ENCODE measurements at regions not wholly inside any gene's neighbourhood (a gene's known extent, or its start where the extent isn't known, plus 50 kb on each side); places are given as distances from the start of the nearest gene placed in this dataset.

DNA sequence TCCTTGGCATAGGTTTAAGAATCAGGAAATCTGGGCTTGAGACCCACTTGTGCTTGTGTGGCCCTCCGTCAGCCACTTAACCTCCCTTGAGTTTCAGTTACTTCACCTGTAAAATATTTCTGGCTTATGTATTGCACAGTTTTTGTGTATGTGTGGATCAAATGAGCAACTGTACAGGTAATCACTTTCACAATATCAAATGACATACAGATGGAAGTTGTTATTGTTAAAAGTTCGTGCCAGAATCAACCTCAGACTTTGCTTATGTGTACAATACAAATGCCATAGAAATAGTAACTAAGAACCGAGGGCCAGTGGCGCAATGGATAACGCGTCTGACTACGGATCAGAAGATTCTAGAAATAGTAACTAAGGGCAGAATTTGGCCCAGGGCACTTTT, 65.6 kb upstream of the KIF13A start:
- H3K9me3 Mint-ChIP-seq (ENCODE audit: low read depth): no peaks in the 10 kb centered on the region
- no peak overlapping the region for H3K27ac Mint-ChIP-seq (ENCODE audit: unreplicated experiment)
- H3K4me3 Mint-ChIP-seq (ENCODE audit: unreplicated experiment): no peak overlapping the region
- H3K27me3 Mint-ChIP-seq (ENCODE audit: low read depth): no peaks in the 10 kb centered on the region
- peaks cover 4% of the 10 kb centered on the region for H3K4me1 Mint-ChIP-seq (ENCODE audit: low read depth)
- no peaks in the 10 kb centered on the region for H3K36me3 Mint-ChIP-seq (ENCODE audit: low read depth)
- no peak for DNase-seq (ENCODE audit: low spot score)
- TF ChIP-seq, protein P1, sequence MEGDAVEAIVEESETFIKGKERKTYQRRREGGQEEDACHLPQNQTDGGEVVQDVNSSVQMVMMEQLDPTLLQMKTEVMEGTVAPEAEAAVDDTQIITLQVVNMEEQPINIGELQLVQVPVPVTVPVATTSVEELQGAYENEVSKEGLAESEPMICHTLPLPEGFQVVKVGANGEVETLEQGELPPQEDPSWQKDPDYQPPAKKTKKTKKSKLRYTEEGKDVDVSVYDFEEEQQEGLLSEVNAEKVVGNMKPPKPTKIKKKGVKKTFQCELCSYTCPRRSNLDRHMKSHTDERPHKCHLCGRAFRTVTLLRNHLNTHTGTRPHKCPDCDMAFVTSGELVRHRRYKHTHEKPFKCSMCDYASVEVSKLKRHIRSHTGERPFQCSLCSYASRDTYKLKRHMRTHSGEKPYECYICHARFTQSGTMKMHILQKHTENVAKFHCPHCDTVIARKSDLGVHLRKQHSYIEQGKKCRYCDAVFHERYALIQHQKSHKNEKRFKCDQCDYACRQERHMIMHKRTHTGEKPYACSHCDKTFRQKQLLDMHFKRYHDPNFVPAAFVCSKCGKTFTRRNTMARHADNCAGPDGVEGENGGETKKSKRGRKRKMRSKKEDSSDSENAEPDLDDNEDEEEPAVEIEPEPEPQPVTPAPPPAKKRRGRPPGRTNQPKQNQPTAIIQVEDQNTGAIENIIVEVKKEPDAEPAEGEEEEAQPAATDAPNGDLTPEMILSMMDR (IDR thresholded peaks at IDR 0.05): no peak

DNA sequence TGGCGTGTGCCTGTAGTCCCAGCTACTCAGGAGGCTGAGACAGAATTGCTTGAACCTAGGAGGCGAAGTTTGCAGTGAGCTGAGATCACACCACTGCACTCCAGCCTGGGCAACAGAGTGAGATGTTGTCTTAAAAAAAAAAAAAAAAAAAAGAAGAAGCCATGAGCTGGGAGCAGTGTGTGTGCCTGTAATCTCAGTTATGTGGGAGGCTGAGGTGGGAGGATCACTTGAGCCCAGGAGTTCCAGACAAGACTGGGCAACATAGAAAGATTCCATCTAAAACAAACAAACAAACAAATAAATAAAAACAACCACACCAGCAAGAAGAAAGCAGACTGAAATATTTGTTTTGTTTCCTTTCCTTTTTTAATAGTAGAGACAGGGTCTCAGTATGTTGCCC, 62.2 kb upstream of the KIF13A start:
- H3K36me3 Mint-ChIP-seq (ENCODE audit: low read depth): no peaks in the 10 kb centered on the region
- no peak for DNase-seq (ENCODE audit: low spot score)
- H3K4me1 Mint-ChIP-seq (ENCODE audit: low read depth): peaks cover 24% of the 10 kb centered on the region
- no peaks in the 10 kb centered on the region for H3K9me3 Mint-ChIP-seq (ENCODE audit: low read depth)
- no peak overlapping the region for H3K27ac Mint-ChIP-seq (ENCODE audit: unreplicated experiment)
- TF ChIP-seq, protein P1 (IDR thresholded peaks at IDR 0.05): no peak
- H3K4me3 Mint-ChIP-seq (ENCODE audit: unreplicated experiment): no peak overlapping the region
- H3K27me3 Mint-ChIP-seq (ENCODE audit: low read depth): no peaks in the 10 kb centered on the region

DNA sequence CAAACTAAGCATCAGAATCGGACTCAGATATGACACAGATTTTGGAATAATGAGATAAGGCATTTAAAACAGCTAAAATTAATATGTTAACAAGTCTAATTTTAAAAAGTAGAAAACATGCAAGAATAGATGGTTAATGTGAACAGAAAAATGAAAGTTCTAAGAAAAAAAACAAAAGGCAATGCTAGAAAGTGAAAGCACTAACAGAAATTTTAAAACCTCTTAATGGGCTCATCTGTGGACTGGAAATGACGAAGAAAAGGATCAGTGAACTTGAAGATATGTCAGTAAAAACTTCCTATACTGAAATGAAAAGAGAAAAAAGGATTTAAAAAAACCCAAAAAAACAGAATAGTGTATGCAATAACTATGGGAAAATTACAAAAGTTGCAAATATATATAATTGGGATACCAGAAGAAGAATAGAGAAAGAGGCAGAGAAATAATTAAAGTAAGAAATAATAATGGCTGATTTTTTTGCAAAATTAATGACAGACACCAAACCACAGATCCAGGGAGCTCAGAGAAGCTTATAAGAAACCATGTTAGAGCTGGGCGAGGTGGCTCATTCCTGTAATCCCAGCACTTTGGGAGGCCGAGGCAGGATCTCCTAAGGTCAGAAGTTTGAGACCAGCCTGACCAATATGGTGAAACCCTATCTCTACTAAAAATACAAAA, 61.7 kb upstream of the KIF13A start:
- H3K9me3 Mint-ChIP-seq (ENCODE audit: low read depth): no peaks in the 10 kb centered on the region
- H3K27ac Mint-ChIP-seq (ENCODE audit: unreplicated experiment): no peak overlapping the region
- no peak overlapping the region for H3K4me3 Mint-ChIP-seq (ENCODE audit: unreplicated experiment)
- H3K4me1 Mint-ChIP-seq (ENCODE audit: low read depth): peaks cover 29% of the 10 kb centered on the region
- TF ChIP-seq, protein P1 (IDR thresholded peaks at IDR 0.05): no peak
- H3K27me3 Mint-ChIP-seq (ENCODE audit: low read depth): no peaks in the 10 kb centered on the region
- no peaks in the 10 kb centered on the region for H3K36me3 Mint-ChIP-seq (ENCODE audit: low read depth)
- DNase-seq (ENCODE audit: low spot score): no peak

DNA sequence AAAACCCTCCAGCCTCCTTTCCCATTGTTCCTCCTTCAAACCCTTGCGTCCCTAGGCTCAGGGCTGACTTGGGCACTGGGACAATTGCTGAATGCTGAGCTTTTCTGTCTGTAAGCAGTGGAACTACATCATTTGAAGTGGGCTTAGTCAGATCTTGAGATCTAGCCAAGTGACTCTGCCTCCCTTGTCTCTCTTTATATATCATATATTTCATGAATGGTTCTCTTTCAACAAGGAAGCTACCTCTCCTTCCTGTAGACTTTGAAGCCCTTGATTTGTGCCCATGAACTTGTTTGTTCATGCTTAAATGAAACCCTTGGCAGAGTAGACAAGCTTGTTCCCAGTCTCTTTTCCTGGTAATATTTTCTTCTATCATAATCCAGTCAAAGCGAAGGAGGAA, 60.0 kb upstream of the KIF13A start:
- DNase-seq (ENCODE audit: low spot score): no peak
- no peak overlapping the region for H3K4me3 Mint-ChIP-seq (ENCODE audit: unreplicated experiment)
- no peaks in the 10 kb centered on the region for H3K36me3 Mint-ChIP-seq (ENCODE audit: low read depth)
- no peaks in the 10 kb centered on the region for H3K9me3 Mint-ChIP-seq (ENCODE audit: low read depth)
- H3K27me3 Mint-ChIP-seq (ENCODE audit: low read depth): no peaks in the 10 kb centered on the region
- peaks cover 40% of the 10 kb centered on the region for H3K4me1 Mint-ChIP-seq (ENCODE audit: low read depth)
- H3K27ac Mint-ChIP-seq (ENCODE audit: unreplicated experiment): no peak overlapping the region
- TF ChIP-seq, protein P1 (IDR thresholded peaks at IDR 0.05): no peak

DNA sequence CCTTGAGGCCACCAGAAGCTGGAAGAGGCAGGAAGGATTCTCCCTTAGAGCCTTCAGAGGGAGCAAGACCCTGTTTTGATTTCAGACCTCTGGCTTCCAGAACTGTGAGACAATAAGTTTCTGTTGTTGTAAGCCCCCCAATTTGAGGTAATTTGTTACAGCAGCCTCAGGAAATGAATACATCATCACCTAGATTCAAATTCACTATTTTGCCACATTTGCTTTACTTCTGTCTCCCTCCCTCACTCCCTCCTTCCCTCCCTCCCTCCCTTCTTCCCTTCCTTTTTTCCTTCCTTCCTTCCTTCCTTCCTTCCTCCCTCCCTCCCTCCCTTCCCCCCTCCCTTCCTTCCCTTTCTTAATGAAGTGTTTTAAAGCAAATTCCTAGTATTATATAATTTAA, 58.1 kb upstream of the KIF13A start:
- no peak overlapping the region for H3K27ac Mint-ChIP-seq (ENCODE audit: unreplicated experiment)
- peaks cover 56% of the 10 kb centered on the region for H3K4me1 Mint-ChIP-seq (ENCODE audit: low read depth)
- H3K36me3 Mint-ChIP-seq (ENCODE audit: low read depth): no peaks in the 10 kb centered on the region
- TF ChIP-seq, protein P1 (IDR thresholded peaks at IDR 0.05): no peak
- no peaks in the 10 kb centered on the region for H3K27me3 Mint-ChIP-seq (ENCODE audit: low read depth)
- H3K4me3 Mint-ChIP-seq (ENCODE audit: unreplicated experiment): no peak overlapping the region
- DNase-seq (ENCODE audit: low spot score): no peak
- H3K9me3 Mint-ChIP-seq (ENCODE audit: low read depth): no peaks in the 10 kb centered on the region

All from chondrocyte (in vitro differentiated cells).